ENCODE measurements at regions not wholly inside any gene's neighbourhood (a gene's known extent, or its start where the extent isn't known, plus 50 kb on each side); places are given as distances from the start of the nearest gene placed in this dataset.
"Not testable (repeated sequence)": the region's sequence is repeated elsewhere in the genome, so short reads cannot be mapped to it uniquely, and the experiment has no call there.

- DNase-seq: no peak
Observed at GRCh38 chr5:23223846-23224245, 283.6 kb upstream of the PRDM9 start.

- no peak for DNase-seq
Observed at GRCh38 chr5:23221831-23222230, 285.6 kb upstream of the PRDM9 start.

- no peak for DNase-seq
Observed at GRCh38 chr5:23217159-23217558, 290.2 kb upstream of the PRDM9 start.

- no peak for DNase-seq
Observed at GRCh38 chr5:23216345-23216744, 291.1 kb upstream of the PRDM9 start.

GRCh38 chr5:23208959-23209431 is 298.4 kb upstream of the PRDM9 start:
- peak; percentile 25 for DNase-seq

GRCh38 chr5:23204111-23204510 is 303.3 kb upstream of the PRDM9 start:
- no peak for DNase-seq

- DNase-seq: no peak
Observed at GRCh38 chr5:23169660-23170416, 316.7 kb upstream of the CDH12 start.

GRCh38 chr5:23164971-23165370 is 311.8 kb upstream of the CDH12 start:
- DNase-seq: no peak

GRCh38 chr5:23158179-23158578 is 305.0 kb upstream of the CDH12 start:
- no peak for DNase-seq

- DNase-seq: no peak
Observed at GRCh38 chr5:23157716-23158115, 304.6 kb upstream of the CDH12 start.

- no peak for DNase-seq
Observed at GRCh38 chr5:23157169-23157568, 304.0 kb upstream of the CDH12 start.

- no peak for DNase-seq
Observed at GRCh38 chr5:23147625-23148024, 294.5 kb upstream of the CDH12 start.

GRCh38 chr5:23146183-23146582 is 293.0 kb upstream of the CDH12 start:
- no peak for DNase-seq

- DNase-seq: no peak
Observed at GRCh38 chr5:23139338-23140171, 286.4 kb upstream of the CDH12 start.

- no peak for DNase-seq
Observed at GRCh38 chr5:23136958-23137357, 283.8 kb upstream of the CDH12 start.

- DNase-seq: no peak
Observed at GRCh38 chr5:23132231-23132630, 279.1 kb upstream of the CDH12 start.

- DNase-seq: no peak
Observed at GRCh38 chr5:23112237-23112636, 259.1 kb upstream of the CDH12 start.

- no peak for DNase-seq
Observed at GRCh38 chr5:23105021-23105420, 251.9 kb upstream of the CDH12 start.

GRCh38 chr5:23103566-23103965 is 250.4 kb upstream of the CDH12 start:
- DNase-seq: no peak

GRCh38 chr5:23095418-23095817 is 242.3 kb upstream of the CDH12 start:
- not testable (repeated sequence) for DNase-seq

GRCh38 chr5:23089286-23089685 is 236.1 kb upstream of the CDH12 start:
- DNase-seq: no peak

- DNase-seq: no peak
Observed at GRCh38 chr5:23084815-23085214, 231.7 kb upstream of the CDH12 start.

GRCh38 chr5:23072179-23072578 is 219.0 kb upstream of the CDH12 start:
- no peak for DNase-seq

GRCh38 chr5:23071682-23072081 is 218.5 kb upstream of the CDH12 start:
- DNase-seq: no peak

All from NCI-H2029 treated with DMSO at 0.1 percent for 48 hours (cell line).